ENCODE measurements at regions not wholly inside any gene's neighbourhood (a gene's known extent, or its start where the extent isn't known, plus 50 kb on each side); places are given as distances from the start of the nearest gene placed in this dataset.

DNA sequence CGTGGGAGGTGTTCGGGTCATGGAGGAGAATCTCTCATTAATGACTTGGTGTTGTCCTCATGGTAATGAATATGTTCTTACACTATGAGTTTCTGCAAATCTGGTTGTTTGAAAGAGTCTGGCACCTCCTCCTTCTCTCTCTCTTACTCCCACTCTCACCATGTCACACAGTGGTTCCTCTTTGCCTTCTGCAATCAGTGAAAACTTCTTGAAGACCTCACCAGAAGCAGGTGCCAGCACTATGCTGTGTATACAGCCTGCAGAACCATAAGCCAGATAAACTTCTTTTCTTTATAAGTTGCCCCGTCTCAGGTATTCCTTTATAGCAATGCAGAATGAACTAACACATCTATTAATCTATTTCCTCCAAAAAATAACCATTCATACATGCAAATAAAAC, 275.0 kb downstream of the ANTXR2 start:
- TF ChIP-seq, protein P1, sequence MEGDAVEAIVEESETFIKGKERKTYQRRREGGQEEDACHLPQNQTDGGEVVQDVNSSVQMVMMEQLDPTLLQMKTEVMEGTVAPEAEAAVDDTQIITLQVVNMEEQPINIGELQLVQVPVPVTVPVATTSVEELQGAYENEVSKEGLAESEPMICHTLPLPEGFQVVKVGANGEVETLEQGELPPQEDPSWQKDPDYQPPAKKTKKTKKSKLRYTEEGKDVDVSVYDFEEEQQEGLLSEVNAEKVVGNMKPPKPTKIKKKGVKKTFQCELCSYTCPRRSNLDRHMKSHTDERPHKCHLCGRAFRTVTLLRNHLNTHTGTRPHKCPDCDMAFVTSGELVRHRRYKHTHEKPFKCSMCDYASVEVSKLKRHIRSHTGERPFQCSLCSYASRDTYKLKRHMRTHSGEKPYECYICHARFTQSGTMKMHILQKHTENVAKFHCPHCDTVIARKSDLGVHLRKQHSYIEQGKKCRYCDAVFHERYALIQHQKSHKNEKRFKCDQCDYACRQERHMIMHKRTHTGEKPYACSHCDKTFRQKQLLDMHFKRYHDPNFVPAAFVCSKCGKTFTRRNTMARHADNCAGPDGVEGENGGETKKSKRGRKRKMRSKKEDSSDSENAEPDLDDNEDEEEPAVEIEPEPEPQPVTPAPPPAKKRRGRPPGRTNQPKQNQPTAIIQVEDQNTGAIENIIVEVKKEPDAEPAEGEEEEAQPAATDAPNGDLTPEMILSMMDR (IDR thresholded peaks at IDR 0.05; ENCODE audit: poor library complexity, severe bottlenecking), result no peak
- Histone ChIP-seq H3K9me3 (ENCODE audit: severe bottlenecking) (no peaks in the 10 kb centered on the region), H3K36me3 (ENCODE audit: low read depth) (no peaks in the 10 kb centered on the region), H3K27ac (ENCODE audit: poor library complexity, severe bottlenecking) (no peak overlapping the region), H3K27me3 (ENCODE audit: insufficient read depth, poor library complexity, severe bottlenecking) (no peaks in the 10 kb centered on the region), H3K4me3 (ENCODE audit: severe bottlenecking) (no peak overlapping the region), H3K4me1 (ENCODE audit: insufficient read depth, poor library complexity, severe bottlenecking) (no peaks in the 10 kb centered on the region)
- ATAC-seq (ENCODE audit: low read depth) (no peak), DNase-seq (ENCODE audit: low spot score) (no peak)

DNA sequence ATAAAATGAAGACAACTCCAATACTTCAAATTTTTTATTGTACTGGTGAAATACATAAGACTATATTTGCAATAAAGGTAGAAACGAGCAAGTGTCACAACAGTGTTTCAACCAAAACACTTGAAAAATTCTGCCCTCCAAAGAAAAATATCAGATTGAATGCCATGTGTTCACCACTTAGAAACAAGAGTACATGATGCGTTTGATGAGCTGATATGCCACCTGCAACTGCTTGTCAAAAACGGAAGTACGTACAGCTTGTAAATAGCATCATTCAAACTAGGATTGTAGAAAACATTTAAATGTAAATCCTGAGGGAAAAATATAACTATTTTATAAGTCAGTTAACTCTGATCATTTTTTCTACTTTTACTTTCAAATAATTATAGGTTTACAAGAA, 276.1 kb downstream of the ANTXR2 start:
- H3K4me3 ChIP-seq (ENCODE audit: severe bottlenecking), result no peak overlapping the region
- H3K27ac ChIP-seq (ENCODE audit: poor library complexity, severe bottlenecking), result no peak overlapping the region
- no peaks in the 10 kb centered on the region for H3K36me3 ChIP-seq (ENCODE audit: low read depth)
- no peaks in the 10 kb centered on the region for H3K9me3 ChIP-seq (ENCODE audit: severe bottlenecking)
- H3K27me3 ChIP-seq (ENCODE audit: insufficient read depth, poor library complexity, severe bottlenecking), result no peaks in the 10 kb centered on the region
- no peaks in the 10 kb centered on the region for H3K4me1 ChIP-seq (ENCODE audit: insufficient read depth, poor library complexity, severe bottlenecking)
- DNase-seq (ENCODE audit: low spot score), result no peak
- TF ChIP-seq, protein P1 (IDR thresholded peaks at IDR 0.05; ENCODE audit: poor library complexity, severe bottlenecking), result no peak
- ATAC-seq (ENCODE audit: low read depth), result no peak

DNA sequence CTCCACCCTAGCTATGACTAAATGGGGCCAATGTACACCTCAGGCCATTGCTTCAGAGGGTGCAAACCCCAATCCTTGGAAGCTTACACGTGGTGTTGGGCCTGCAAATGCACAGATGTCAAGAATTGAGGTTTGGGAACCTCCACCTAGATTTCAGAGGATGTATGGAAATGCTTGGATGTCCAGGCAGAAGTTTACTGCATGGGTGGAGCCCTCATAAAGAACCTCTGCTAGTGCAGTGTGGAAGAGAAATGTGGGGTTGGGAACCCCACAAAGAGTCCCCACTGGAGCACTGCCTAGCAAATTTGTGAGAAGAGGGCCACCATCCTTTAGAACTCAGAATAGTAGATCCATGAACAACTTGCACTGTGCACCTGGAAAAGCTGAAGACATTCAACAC, 284.1 kb downstream of the ANTXR2 start:
- no peak overlapping the region for H3K27ac ChIP-seq (ENCODE audit: poor library complexity, severe bottlenecking)
- ATAC-seq (ENCODE audit: low read depth), result no peak
- no peaks in the 10 kb centered on the region for H3K4me1 ChIP-seq (ENCODE audit: insufficient read depth, poor library complexity, severe bottlenecking)
- H3K36me3 ChIP-seq (ENCODE audit: low read depth), result no peaks in the 10 kb centered on the region
- no peaks in the 10 kb centered on the region for H3K9me3 ChIP-seq (ENCODE audit: severe bottlenecking)
- H3K27me3 ChIP-seq (ENCODE audit: insufficient read depth, poor library complexity, severe bottlenecking), result no peaks in the 10 kb centered on the region
- no peak overlapping the region for H3K4me3 ChIP-seq (ENCODE audit: severe bottlenecking)
- DNase-seq (ENCODE audit: low spot score), result no peak
- TF ChIP-seq, protein P1 (IDR thresholded peaks at IDR 0.05; ENCODE audit: poor library complexity, severe bottlenecking), result no peak

DNA sequence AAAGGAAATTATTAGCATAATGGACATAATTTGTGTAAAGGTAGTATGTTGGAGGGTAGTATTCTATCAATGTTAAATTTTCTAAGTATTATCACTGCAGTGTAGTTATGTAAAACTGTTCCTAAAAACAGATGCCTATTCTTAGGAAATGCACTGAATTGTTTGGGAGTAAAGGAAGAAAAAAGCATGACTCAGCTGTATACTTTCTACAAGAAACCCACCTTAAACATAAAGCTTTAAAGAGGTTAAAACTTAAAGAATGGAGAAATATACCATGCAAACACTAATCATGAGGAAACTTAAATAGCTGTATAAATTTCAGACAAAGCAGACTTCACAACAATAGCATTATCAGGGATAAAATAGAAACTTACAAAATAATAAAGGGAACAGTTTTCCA, 292.9 kb downstream of the ANTXR2 start:
- TF ChIP-seq, protein P1 (IDR thresholded peaks at IDR 0.05; ENCODE audit: poor library complexity, severe bottlenecking), result no peak
- H3K36me3 ChIP-seq (ENCODE audit: low read depth), result no peaks in the 10 kb centered on the region
- H3K4me3 ChIP-seq (ENCODE audit: severe bottlenecking), result no peak overlapping the region
- H3K9me3 ChIP-seq (ENCODE audit: severe bottlenecking), result no peaks in the 10 kb centered on the region
- no peaks in the 10 kb centered on the region for H3K4me1 ChIP-seq (ENCODE audit: insufficient read depth, poor library complexity, severe bottlenecking)
- ATAC-seq (ENCODE audit: low read depth) (no peak), DNase-seq (ENCODE audit: low spot score) (no peak)
- no peaks in the 10 kb centered on the region for H3K27me3 ChIP-seq (ENCODE audit: insufficient read depth, poor library complexity, severe bottlenecking)
- no peak overlapping the region for H3K27ac ChIP-seq (ENCODE audit: poor library complexity, severe bottlenecking)

DNA sequence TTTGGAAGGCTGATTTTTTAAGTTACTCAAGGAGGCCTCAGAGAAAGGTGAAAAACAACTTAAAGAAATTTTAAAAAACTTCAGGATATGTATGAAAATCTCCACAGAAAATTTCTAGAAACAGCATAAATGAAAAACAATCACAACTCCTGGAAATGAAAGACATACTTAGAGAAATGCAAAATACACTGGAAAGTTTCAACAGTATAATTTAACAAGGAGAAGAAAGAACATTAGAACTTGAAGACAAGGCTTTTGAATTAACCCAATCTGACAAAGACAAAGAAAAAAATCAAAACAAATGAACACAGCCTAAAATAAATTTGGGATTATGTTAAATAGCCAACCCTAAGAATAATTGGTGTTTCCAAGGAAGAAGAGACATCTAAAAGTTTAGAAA, 300.5 kb downstream of the ANTXR2 start:
- no peak overlapping the region for H3K27ac ChIP-seq (ENCODE audit: poor library complexity, severe bottlenecking)
- H3K27me3 ChIP-seq (ENCODE audit: insufficient read depth, poor library complexity, severe bottlenecking), result no peaks in the 10 kb centered on the region
- no peaks in the 10 kb centered on the region for H3K9me3 ChIP-seq (ENCODE audit: severe bottlenecking)
- TF ChIP-seq, protein P1 (IDR thresholded peaks at IDR 0.05; ENCODE audit: poor library complexity, severe bottlenecking), result no peak
- no peaks in the 10 kb centered on the region for H3K4me1 ChIP-seq (ENCODE audit: insufficient read depth, poor library complexity, severe bottlenecking)
- H3K4me3 ChIP-seq (ENCODE audit: severe bottlenecking), result no peak overlapping the region
- ATAC-seq (ENCODE audit: low read depth), result no peak
- DNase-seq (ENCODE audit: low spot score), result no peak
- no peaks in the 10 kb centered on the region for H3K36me3 ChIP-seq (ENCODE audit: low read depth)

Measured in RWPE2 (cell line).